ENCODE measurements at regions not wholly inside any gene's neighbourhood (a gene's known extent, or its start where the extent isn't known, plus 50 kb on each side); places are given as distances from the start of the nearest gene placed in this dataset.

GRCh38 chr1:102463328-102463727, 466.6 kb upstream of the OLFM3 start:
- TF ChIP-seq CTCF (conservative IDR thresholded peaks at IDR 0.05): no peak
- no peak for TF ChIP-seq EZH2 (IDR thresholded peaks at IDR 0.05; ENCODE audit: low read depth)

Data from PC-9 (cell line).